Colonic mucosa (tissue), 4 donors: ENCODE measurements at regions not wholly inside any gene's neighbourhood (a gene's known extent, or its start where the extent isn't known, plus 50 kb on each side); places are given as distances from the start of the nearest gene placed in this dataset.
"Not testable (repeated sequence)": the region's sequence is repeated elsewhere in the genome, so short reads cannot be mapped to it uniquely, and the experiment has no call there.

ENCODE experiments used
- DNase-seq: peaks from one replicate; pipeline ENCODE4 v3.0.0-alpha.2; 2020
- H3K27ac ChIP-seq: fragments of 200-600 bp; one replicate; pipeline ENCODE4 v1.8.0; 2021
- H3K27me3 ChIP-seq: fragments of 200-600 bp; one replicate; pipeline ENCODE4 v1.8.0; 2021
- H3K36me3 ChIP-seq: fragments of 200-600 bp; one replicate; pipeline ENCODE4 v1.8.0; 2021
- H3K4me1 ChIP-seq: fragments of 200-600 bp; one replicate; pipeline ENCODE4 v1.8.0; 2021; ENCODE audit warnings: mild to moderate bottlenecking
- H3K4me3 ChIP-seq: fragments of 200-600 bp; one replicate; pipeline ENCODE4 v1.8.0; 2021
- H3K9ac ChIP-seq, 2 donors: one replicate each; pipeline ENCODE4 v1.7.0; 2013; ENCODE audit warnings: control low read depth in 2 of 2, low read depth in 2 of 2, low read length in 2 of 2
- H3K9me3 ChIP-seq: fragments of 200-600 bp; one replicate; pipeline ENCODE4 v1.8.0; 2021
- intact Hi-C: fragments of 100-400 bp; cut with DNase I; formaldehyde crosslinking; loops from one replicate; pipeline ENCODE4 v1.14.1; 2022
- TF ChIP-seq, protein P1 (sequence below): fragments of 200-600 bp; IDR thresholded peaks from one replicate; pipeline ENCODE4 v1.8.0; 2022; ENCODE audit warnings: antibody characterized with exemption, mild to moderate bottlenecking
- donor health status: healthy.
- donor health status: DM: no; HTN: no; CAD: no.
- donor health status: DM: no; HTN: no; CAD: no.

DNA sequence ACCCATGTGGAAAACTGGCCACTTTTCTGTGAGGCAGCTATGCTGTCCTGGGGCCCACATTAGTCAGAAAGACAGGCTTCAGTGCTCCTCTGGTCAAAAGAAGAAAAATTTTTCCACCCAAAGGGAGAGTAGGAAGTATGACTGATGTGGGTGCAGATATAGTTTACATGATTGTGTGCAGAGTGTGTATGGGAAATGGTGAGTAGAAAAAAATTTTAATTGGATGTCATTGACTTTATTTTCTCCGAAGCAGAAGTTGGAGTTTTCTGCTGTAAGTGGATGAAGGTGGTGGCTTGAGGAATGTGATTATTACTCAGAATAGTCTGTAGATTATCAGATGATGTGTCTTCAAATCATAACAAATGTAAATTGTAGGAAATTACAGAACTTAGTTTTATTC is 241.5 kb upstream of the IGFBP7 start:
- H3K9ac ChIP-seq = no peak overlapping the region
- TF ChIP-seq, protein P1, sequence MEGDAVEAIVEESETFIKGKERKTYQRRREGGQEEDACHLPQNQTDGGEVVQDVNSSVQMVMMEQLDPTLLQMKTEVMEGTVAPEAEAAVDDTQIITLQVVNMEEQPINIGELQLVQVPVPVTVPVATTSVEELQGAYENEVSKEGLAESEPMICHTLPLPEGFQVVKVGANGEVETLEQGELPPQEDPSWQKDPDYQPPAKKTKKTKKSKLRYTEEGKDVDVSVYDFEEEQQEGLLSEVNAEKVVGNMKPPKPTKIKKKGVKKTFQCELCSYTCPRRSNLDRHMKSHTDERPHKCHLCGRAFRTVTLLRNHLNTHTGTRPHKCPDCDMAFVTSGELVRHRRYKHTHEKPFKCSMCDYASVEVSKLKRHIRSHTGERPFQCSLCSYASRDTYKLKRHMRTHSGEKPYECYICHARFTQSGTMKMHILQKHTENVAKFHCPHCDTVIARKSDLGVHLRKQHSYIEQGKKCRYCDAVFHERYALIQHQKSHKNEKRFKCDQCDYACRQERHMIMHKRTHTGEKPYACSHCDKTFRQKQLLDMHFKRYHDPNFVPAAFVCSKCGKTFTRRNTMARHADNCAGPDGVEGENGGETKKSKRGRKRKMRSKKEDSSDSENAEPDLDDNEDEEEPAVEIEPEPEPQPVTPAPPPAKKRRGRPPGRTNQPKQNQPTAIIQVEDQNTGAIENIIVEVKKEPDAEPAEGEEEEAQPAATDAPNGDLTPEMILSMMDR = no peak

DNA sequence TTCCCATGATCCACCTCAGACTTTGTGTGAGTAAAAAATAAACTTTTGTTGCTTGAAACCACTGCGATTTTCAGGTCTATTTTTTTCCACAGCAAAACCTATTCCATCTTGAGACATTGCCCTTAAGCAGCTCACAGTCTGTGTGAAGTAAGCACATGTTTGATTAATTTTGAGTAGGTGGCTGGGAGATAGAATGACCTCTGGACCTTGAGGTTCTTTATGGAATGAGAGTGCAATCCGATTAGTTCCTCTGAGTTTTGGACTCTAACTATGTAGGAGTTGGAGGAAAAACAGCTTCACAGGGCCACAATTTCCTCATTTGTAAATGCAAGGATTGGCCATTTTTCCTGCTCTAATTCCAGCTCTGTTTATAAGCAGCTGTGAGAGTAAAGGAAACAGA is 234.1 kb upstream of the IGFBP7 start:
- Histone ChIP-seq H3K4me1 (no peaks in the 10 kb centered on the region), H3K27ac (no peak overlapping the region), H3K36me3 (no peaks in the 10 kb centered on the region), H3K27me3 (no peaks in the 10 kb centered on the region), H3K4me3 (no peak overlapping the region), H3K9ac (no peak overlapping the region), H3K9me3 (no peaks in the 10 kb centered on the region)
- intact Hi-C loops = no loop called here
- DNase-seq = no peak
- TF ChIP-seq, protein P1 = no peak

More for the DNA sequence above, 241.5 kb upstream of the IGFBP7 start:
- no peak overlapping the region for H3K27ac ChIP-seq
- no peaks in the 10 kb centered on the region for H3K9me3 ChIP-seq
- no peaks in the 10 kb centered on the region for H3K4me1 ChIP-seq
- H3K36me3 ChIP-seq = no peaks in the 10 kb centered on the region
- H3K27me3 ChIP-seq = no peaks in the 10 kb centered on the region
- intact Hi-C loops = no loop called here
- H3K4me3 ChIP-seq = no peak overlapping the region
- DNase-seq = no peak

DNA sequence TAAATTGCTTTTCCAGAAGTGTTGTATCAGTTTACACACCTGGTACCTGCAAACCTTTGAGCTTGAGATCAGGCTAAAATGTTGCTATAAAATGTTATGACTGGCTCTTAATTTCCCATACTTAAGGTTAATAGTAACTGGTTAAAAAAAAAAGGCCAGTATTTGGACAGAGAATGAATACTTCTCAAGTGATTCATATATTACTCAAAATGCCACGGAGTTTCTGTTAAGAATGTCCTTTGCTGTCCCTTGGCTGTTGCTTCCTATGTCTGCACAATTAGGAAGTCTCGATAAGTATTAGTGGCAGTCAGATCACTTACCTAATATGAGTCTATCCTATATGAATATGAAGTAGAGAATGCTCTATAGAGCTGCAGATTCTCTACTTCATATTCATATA is 232.2 kb upstream of the IGFBP7 start:
- intact Hi-C loops = no loop called here
- no peak overlapping the region for H3K27ac ChIP-seq
- no peak for DNase-seq

DNA sequence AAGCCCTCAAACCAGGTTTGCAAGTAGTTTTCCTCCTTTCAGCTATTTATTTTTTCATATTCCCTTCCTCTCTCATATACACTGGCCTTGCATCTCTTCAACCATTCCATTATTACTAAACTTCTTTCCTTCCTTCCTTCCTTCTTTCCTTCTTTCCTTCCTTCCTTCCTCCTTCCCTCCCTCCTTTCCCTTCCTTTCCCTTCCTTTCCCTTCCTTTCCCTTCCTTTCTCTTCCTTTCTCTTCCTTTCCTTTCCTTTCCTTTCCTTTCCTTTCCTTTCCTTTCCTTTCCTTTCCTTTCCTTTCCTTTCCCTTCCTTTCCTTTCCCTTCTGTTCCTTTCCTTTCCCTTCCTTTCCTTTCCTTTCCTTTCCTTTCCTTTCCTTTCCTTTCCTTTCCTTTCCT is 228.7 kb upstream of the IGFBP7 start:
- H3K4me3 ChIP-seq, H3K4me1 ChIP-seq, H3K36me3 ChIP-seq, DNase-seq, H3K27ac ChIP-seq, H3K27me3 ChIP-seq, intact Hi-C loops, H3K9me3 ChIP-seq, H3K9ac ChIP-seq: not testable (repeated sequence)

More for the DNA sequence above, 232.2 kb upstream of the IGFBP7 start:
- no peak overlapping the region for H3K4me3 ChIP-seq
- H3K36me3 ChIP-seq = no peaks in the 10 kb centered on the region
- no peak overlapping the region for H3K9ac ChIP-seq
- TF ChIP-seq, protein P1 = no peak
- no peaks in the 10 kb centered on the region for H3K9me3 ChIP-seq
- no peaks in the 10 kb centered on the region for H3K27me3 ChIP-seq
- H3K4me1 ChIP-seq = no peaks in the 10 kb centered on the region

DNA sequence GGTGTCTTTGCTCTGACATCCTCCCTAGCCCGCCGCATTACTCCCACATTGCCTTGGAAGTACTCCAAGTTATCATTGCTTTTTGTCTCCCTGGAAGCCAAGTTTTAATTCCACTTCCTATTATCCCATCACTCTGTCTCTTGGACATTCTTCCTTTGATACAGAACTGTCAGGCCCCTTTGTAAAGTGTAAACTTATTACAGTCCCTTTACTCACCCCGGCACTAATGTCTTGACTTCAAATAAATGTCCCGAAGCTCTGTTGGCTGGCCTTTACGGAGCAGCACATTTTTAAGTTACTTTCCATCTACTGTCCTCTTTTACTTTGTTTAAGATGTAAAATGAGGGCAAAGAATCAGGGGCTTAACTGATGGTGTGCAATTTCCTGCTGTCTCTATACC is 223.5 kb upstream of the IGFBP7 start:
- Histone ChIP-seq H3K27me3 (no peaks in the 10 kb centered on the region), H3K4me3 (no peak overlapping the region), H3K27ac (no peak overlapping the region), H3K9ac (no peak overlapping the region), H3K9me3 (no peaks in the 10 kb centered on the region), H3K4me1 (no peaks in the 10 kb centered on the region), H3K36me3 (no peaks in the 10 kb centered on the region)
- intact Hi-C loops = no loop called here
- TF ChIP-seq, protein P1 = no peak
- no peak for DNase-seq

DNA sequence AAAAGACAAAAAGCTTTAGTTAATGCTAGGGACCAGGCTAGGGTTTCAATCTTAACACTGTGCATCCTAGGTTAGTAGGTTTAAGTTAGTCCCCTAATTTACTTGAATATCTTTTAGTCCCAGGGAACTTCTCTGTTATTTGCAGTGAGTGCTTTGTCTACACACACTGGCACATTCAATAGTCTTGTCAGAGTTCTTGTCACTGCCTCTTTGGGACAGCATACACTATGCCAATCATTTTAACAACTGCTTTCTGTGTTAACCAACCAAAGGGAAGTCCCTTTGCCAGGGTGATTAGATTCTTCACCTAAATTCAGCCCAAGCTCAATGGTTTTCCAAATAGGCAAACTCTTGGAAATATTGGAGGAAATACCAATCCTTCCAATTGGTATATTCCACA is 221.8 kb upstream of the IGFBP7 start:
- TF ChIP-seq, protein P1 = no peak
- intact Hi-C loops = no loop called here
- Histone ChIP-seq H3K9me3 (no peaks in the 10 kb centered on the region), H3K9ac (no peak overlapping the region), H3K36me3 (no peaks in the 10 kb centered on the region), H3K27ac (no peak overlapping the region), H3K27me3 (no peaks in the 10 kb centered on the region), H3K4me3 (no peak overlapping the region), H3K4me1 (no peaks in the 10 kb centered on the region)
- DNase-seq = no peak
